ENCODE measurements at regions not wholly inside any gene's neighbourhood (a gene's known extent, or its start where the extent isn't known, plus 50 kb on each side); places are given as distances from the start of the nearest gene placed in this dataset.

GRCh38 chr13:34571716-34572115 lies 370.4 kb upstream of the NBEA start:
- no peak for TF ChIP-seq CTCF (IDR thresholded peaks at IDR 0.05; ENCODE audit: extremely low read depth in 1 of 2, insufficient read depth in 1 of 2, low read depth in 1 of 2, low read length in 2 of 2)
- TF ChIP-seq MAX (IDR thresholded peaks at IDR 0.05; ENCODE audit: insufficient read depth, insufficient read length): no peak
- no peak for TF ChIP-seq POLR2AphosphoS5 (IDR thresholded peaks at IDR 0.05; ENCODE audit: insufficient read depth, low read depth, low read length)
- TF ChIP-seq JUN (IDR thresholded peaks at IDR 0.05; ENCODE audit: borderline replicate concordance, insufficient read depth, insufficient read length, low read depth): no peak
- TF ChIP-seq POLR2A (IDR thresholded peaks at IDR 0.05; ENCODE audit: low read depth, low read length): no peak
- no peak for TF ChIP-seq EZH2 (IDR thresholded peaks at IDR 0.05; ENCODE audit: borderline replicate concordance, low read depth, low read length, severe bottlenecking)
- TF ChIP-seq GATA2 (IDR thresholded peaks at IDR 0.05; ENCODE audit: insufficient read depth, insufficient read length, low read depth, low read length): no peak
- TF ChIP-seq MYC (IDR thresholded peaks at IDR 0.05; ENCODE audit: low read depth, low read length): no peak
- no peak for TF ChIP-seq FOS (IDR thresholded peaks at IDR 0.05; ENCODE audit: borderline replicate concordance, insufficient read depth, low read length)
